ENCODE measurements at regions not wholly inside any gene's neighbourhood (a gene's known extent, or its start where the extent isn't known, plus 50 kb on each side); places are given as distances from the start of the nearest gene placed in this dataset.
"Not testable (repeated sequence)": the region's sequence is repeated elsewhere in the genome, so short reads cannot be mapped to it uniquely, and the experiment has no call there.

GRCh38 chr1:213337025-213337678 lies 286.1 kb downstream of the RPS6KC1 start:
- TF ChIP-seq EP300 (IDR thresholded peaks at IDR 0.05): no peak
- no peak for TF ChIP-seq POLR2A (IDR thresholded peaks at IDR 0.05; ENCODE audit: low read depth)
- TF ChIP-seq POLR2AphosphoS5 (IDR thresholded peaks at IDR 0.05): no peak
- TF ChIP-seq CTCF (IDR thresholded peaks at IDR 0.05): no peak
- no peaks in the 10 kb centered on the region for H3K4me1 ChIP-seq
- no peaks in the 10 kb centered on the region for H3K9me3 ChIP-seq
- WGBS: 91% methylated on average over 3 of the region's 3 CpGs
- no peaks in the 10 kb centered on the region for H3K36me3 ChIP-seq
- H3K4me3 ChIP-seq: no peak overlapping the region
- intact Hi-C loops (cut with DNase I): no loop called here
- DNase-seq (ENCODE audit: extremely low spot score): no peak
- H3K27ac ChIP-seq (replicated peaks in 1 of 4): no peak overlapping the region
- H3K27me3 ChIP-seq: no peaks in the 10 kb centered on the region

- Histone ChIP-seq H3K9me3 (no peaks in the 10 kb centered on the region), H3K27me3 (no peaks in the 10 kb centered on the region), H3K36me3 (no peaks in the 10 kb centered on the region), H3K4me3 (no peak overlapping the region), H3K4me1 (peaks cover 0 to 2% (median 0%) of the 10 kb centered on the region in 4 donors), H3K27ac (replicated peaks in 1 of 4) (no peak overlapping the region)
- TF ChIP-seq EP300 (IDR thresholded peaks at IDR 0.05) (no peak), CTCF (IDR thresholded peaks at IDR 0.05) (no peak), POLR2A (IDR thresholded peaks at IDR 0.05; ENCODE audit: low read depth) (no peak), POLR2AphosphoS5 (IDR thresholded peaks at IDR 0.05) (no peak)
- 82% methylated on average over 3 of the region's 3 CpGs for WGBS
- intact Hi-C loops (cut with DNase I): no loop called here
- DNase-seq (ENCODE audit: extremely low spot score): no peak
Measured at GRCh38 chr1:213340593-213340992, 289.6 kb downstream of the RPS6KC1 start.

- WGBS: 47% methylated on average over 1 of the region's 1 CpG
- Histone ChIP-seq H3K27ac (replicated peaks in 1 of 4) (no peak overlapping the region), H3K4me1 (peaks cover 0 to 4% (median 0%) of the 10 kb centered on the region in 4 donors), H3K4me3 (no peak overlapping the region), H3K27me3 (no peaks in the 10 kb centered on the region), H3K36me3 (no peaks in the 10 kb centered on the region), H3K9me3 (no peaks in the 10 kb centered on the region)
- TF ChIP-seq POLR2AphosphoS5 (IDR thresholded peaks at IDR 0.05) (no peak), CTCF (IDR thresholded peaks at IDR 0.05) (no peak), POLR2A (IDR thresholded peaks at IDR 0.05; ENCODE audit: low read depth) (no peak), EP300 (IDR thresholded peaks at IDR 0.05) (no peak)
- DNase-seq (ENCODE audit: extremely low spot score): no peak
- intact Hi-C loops (cut with DNase I): no loop called here
Measured at GRCh38 chr1:213345621-213346020, 294.6 kb downstream of the RPS6KC1 start.

GRCh38 chr1:213357403-213357802 lies 306.4 kb downstream of the RPS6KC1 start:
- Histone ChIP-seq H3K36me3 (no peaks in the 10 kb centered on the region), H3K27me3 (no peaks in the 10 kb centered on the region), H3K4me1 (no peaks in the 10 kb centered on the region), H3K27ac (replicated peaks in 1 of 4) (no peak overlapping the region), H3K4me3 (no peak overlapping the region), H3K9me3 (peaks cover 0 to 11% (median 4%) of the 10 kb centered on the region in 4 donors)
- WGBS: 99% methylated on average over 5 of the region's 5 CpGs
- intact Hi-C loops (cut with DNase I): no loop called here
- TF ChIP-seq POLR2A (IDR thresholded peaks at IDR 0.05; ENCODE audit: low read depth) (no peak), POLR2AphosphoS5 (IDR thresholded peaks at IDR 0.05) (no peak), CTCF (IDR thresholded peaks at IDR 0.05) (no peak), EP300 (IDR thresholded peaks at IDR 0.05) (no peak)
- DNase-seq (ENCODE audit: extremely low spot score): no peak

GRCh38 chr1:213358368-213358767 lies 307.3 kb downstream of the RPS6KC1 start:
- WGBS: 83% methylated on average over 1 of the region's 1 CpG
- H3K36me3 ChIP-seq; H3K27ac ChIP-seq (replicated peaks in 1 of 4); intact Hi-C loops (cut with DNase I); H3K4me1 ChIP-seq; H3K27me3 ChIP-seq; H3K4me3 ChIP-seq; DNase-seq (ENCODE audit: extremely low spot score): not testable (repeated sequence)
- peaks cover 0 to 11% (median 4%) of the 10 kb centered on the region in 4 donors for H3K9me3 ChIP-seq
